Chondrocyte (in vitro differentiated cells): ENCODE measurements at regions not wholly inside any gene's neighbourhood (a gene's known extent, or its start where the extent isn't known, plus 50 kb on each side); places are given as distances from the start of the nearest gene placed in this dataset.

Source experiments
- DNase-seq: peaks from one replicate; pipeline ENCODE4 v3.0.0; 2021; ENCODE audit warnings: mixed read lengths, low spot score
- H3K27ac Mint-ChIP-seq: one replicate; pipeline ENCODE4 v1.8.0; 2021; ENCODE audit warnings: mild to moderate bottlenecking, moderate library complexity, mixed read lengths; ENCODE audit not compliant: unreplicated experiment
- H3K27me3 Mint-ChIP-seq: 2 replicates; pipeline ENCODE4 v1.8.0; 2021; ENCODE audit warnings: low read depth, mixed read lengths
- H3K36me3 Mint-ChIP-seq: 2 replicates; pipeline ENCODE4 v1.8.0; 2021; ENCODE audit warnings: low read depth, mixed read lengths
- H3K4me1 Mint-ChIP-seq: 2 replicates; pipeline ENCODE4 v1.8.0; 2021; ENCODE audit warnings: low read depth, mild to moderate bottlenecking, mixed read lengths
- H3K4me3 Mint-ChIP-seq: one replicate; pipeline ENCODE4 v1.8.0; 2021; ENCODE audit warnings: mild to moderate bottlenecking, moderate library complexity, mixed read lengths; ENCODE audit not compliant: unreplicated experiment
- H3K9me3 Mint-ChIP-seq: 2 replicates; pipeline ENCODE4 v1.8.0; 2021; ENCODE audit warnings: low read depth, mixed read lengths
- TF ChIP-seq, protein P1 (sequence below): fragments of 200-600 bp; sonication (generic); IDR thresholded peaks from 2 replicates; pipeline ENCODE4 v1.5.0; 2021; ENCODE audit warnings: antibody characterized with exemption, mild to moderate bottlenecking, moderate library complexity

DNA sequence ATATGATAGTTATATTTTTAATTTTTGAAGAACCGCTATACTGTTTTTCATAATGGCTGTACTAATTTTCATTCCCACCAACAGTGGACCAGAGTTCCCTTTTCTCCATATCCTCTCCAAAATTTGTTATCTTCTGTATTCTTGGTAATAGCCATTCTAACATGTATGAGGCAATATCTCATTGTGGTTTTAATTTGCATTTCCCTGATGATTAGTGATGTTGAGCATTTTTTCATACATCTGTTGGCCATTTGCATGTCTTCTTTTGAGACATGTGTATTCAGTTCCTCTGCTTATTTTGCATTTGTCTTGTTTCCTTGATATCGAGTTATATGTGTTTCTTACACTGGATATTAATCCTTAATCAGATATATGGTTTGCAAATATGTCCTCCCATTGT lies 770.8 kb upstream of the MBL2 start:
- H3K4me3 Mint-ChIP-seq, result no peak overlapping the region
- peaks cover 3% of the 10 kb centered on the region for H3K27me3 Mint-ChIP-seq
- no peaks in the 10 kb centered on the region for H3K4me1 Mint-ChIP-seq
- no peak overlapping the region for H3K27ac Mint-ChIP-seq
- H3K36me3 Mint-ChIP-seq, result peaks cover 1% of the 10 kb centered on the region
- TF ChIP-seq, protein P1, sequence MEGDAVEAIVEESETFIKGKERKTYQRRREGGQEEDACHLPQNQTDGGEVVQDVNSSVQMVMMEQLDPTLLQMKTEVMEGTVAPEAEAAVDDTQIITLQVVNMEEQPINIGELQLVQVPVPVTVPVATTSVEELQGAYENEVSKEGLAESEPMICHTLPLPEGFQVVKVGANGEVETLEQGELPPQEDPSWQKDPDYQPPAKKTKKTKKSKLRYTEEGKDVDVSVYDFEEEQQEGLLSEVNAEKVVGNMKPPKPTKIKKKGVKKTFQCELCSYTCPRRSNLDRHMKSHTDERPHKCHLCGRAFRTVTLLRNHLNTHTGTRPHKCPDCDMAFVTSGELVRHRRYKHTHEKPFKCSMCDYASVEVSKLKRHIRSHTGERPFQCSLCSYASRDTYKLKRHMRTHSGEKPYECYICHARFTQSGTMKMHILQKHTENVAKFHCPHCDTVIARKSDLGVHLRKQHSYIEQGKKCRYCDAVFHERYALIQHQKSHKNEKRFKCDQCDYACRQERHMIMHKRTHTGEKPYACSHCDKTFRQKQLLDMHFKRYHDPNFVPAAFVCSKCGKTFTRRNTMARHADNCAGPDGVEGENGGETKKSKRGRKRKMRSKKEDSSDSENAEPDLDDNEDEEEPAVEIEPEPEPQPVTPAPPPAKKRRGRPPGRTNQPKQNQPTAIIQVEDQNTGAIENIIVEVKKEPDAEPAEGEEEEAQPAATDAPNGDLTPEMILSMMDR, result no peak
- no peak for DNase-seq
- H3K9me3 Mint-ChIP-seq, result peaks cover 5% of the 10 kb centered on the region

DNA sequence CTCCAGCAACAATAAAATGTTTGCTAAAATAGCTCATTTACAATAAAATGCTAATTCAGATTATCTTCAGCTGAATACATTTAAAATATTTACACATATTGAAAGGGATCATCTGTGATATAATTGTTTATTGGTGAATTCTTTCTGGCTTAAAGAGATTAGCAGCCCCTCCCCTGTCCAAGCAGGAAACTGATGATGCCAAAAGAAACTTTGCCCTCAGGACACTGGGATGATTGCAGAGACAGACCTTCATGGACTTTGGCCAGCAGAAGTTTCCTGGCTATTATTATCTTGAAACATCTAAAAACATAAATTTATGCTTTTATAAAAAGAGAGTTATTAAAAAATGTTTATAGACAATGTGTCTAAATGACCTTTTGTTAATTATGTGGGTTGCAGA lies 764.9 kb upstream of the MBL2 start:
- Mint-ChIP-seq H3K4me1 (no peaks in the 10 kb centered on the region), H3K4me3 (no peak overlapping the region), H3K27me3 (no peaks in the 10 kb centered on the region), H3K27ac (no peak overlapping the region), H3K9me3 (no peaks in the 10 kb centered on the region), H3K36me3 (no peaks in the 10 kb centered on the region)
- no peak for DNase-seq
- TF ChIP-seq, protein P1, result no peak

DNA sequence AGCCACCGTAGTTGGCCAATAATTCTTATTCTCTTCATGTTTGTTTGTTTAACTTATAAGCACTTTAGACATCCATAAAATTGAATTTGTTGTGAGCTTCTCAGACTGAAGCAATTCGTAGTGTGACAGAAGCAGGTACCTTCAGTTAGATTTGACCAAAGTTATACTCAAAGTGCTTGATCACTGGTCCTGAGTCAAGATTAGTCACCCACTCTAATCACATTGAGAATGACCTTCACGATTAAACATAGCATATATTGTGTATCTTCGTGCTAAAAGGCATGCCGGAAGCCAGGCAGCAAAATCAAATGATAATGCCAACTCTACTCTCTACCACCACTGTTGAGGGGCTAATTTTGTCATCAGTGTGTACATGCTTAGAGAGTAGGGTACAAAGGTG lies 763.7 kb upstream of the MBL2 start:
- Mint-ChIP-seq H3K27me3 (no peaks in the 10 kb centered on the region), H3K4me3 (no peak overlapping the region), H3K4me1 (no peaks in the 10 kb centered on the region), H3K9me3 (no peaks in the 10 kb centered on the region), H3K36me3 (no peaks in the 10 kb centered on the region), H3K27ac (no peak overlapping the region)
- TF ChIP-seq, protein P1, result no peak
- no peak for DNase-seq

DNA sequence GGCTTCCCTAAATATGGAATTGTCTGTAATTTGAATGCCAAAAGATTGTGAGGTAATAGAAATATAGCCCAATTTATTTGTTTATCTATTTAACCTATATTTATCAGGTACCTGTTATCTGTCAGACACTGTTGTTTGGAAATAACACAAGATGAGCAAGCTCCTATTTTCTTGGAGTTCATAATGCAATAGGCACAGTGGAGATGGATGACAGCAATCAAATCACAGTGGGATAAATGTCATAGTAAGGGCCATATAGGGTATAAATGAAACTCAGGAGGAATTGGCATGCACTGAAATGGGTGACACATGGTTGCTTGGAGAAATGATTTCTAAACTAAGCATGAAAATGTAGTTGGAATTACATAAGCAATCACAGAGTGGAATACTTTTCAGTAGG lies 761.8 kb upstream of the MBL2 start:
- no peak overlapping the region for H3K4me3 Mint-ChIP-seq

DNA sequence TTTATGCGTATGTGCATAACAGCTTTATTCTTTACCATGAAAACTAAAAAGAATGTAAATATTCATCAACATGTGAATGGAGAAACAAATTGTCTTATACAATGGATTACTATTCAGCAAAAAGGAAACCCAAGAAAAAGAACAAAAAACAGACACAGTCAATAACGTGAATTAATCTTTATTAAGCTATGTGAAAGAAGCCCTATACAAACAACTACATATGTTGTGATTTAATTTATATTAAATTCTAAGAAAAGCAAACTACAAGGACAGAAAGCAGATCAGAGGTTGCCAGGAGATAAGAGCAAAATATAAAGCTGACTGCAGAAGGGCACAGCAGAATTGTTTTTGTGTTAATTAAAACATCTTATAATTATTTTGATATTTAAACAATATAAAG lies 756.4 kb upstream of the MBL2 start:
- H3K4me1 Mint-ChIP-seq, result no peaks in the 10 kb centered on the region
- no peaks in the 10 kb centered on the region for H3K36me3 Mint-ChIP-seq
- TF ChIP-seq, protein P1, result no peak
- H3K27me3 Mint-ChIP-seq, result no peaks in the 10 kb centered on the region
- H3K4me3 Mint-ChIP-seq, result no peak overlapping the region
- H3K9me3 Mint-ChIP-seq, result no peaks in the 10 kb centered on the region
- H3K27ac Mint-ChIP-seq, result no peak overlapping the region
- no peak for DNase-seq

More for the DNA sequence above, 761.8 kb upstream of the MBL2 start:
- H3K9me3 Mint-ChIP-seq, result no peaks in the 10 kb centered on the region
- no peaks in the 10 kb centered on the region for H3K36me3 Mint-ChIP-seq
- H3K27ac Mint-ChIP-seq, result no peak overlapping the region
- no peaks in the 10 kb centered on the region for H3K27me3 Mint-ChIP-seq
- TF ChIP-seq, protein P1, result no peak
- H3K4me1 Mint-ChIP-seq, result no peaks in the 10 kb centered on the region
- DNase-seq, result no peak
